Small intestine (tissue), 7 donors: ENCODE measurements at regions not wholly inside any gene's neighbourhood (a gene's known extent, or its start where the extent isn't known, plus 50 kb on each side); places are given as distances from the start of the nearest gene placed in this dataset.

Experiments used
- DNase-seq, 2 donors: peaks; one replicate each; pipeline versions ENCODE4 v3.0.0 to v3.0.0-alpha.2; 2013
- FAIRE-seq: peaks from 2 replicates; lab custom pipeline; 2012; peaks lifted over from hg19 to GRCh38; lab: Jason Lieb, UNC
- H3K27ac ChIP-seq, 3 donors: one replicate each; pipeline ENCODE4 v1.5.1; 2013; ENCODE audit warnings: low read length in 2 of 3, mild to moderate bottlenecking in 2 of 3, control low read depth in 1 of 3, inconsistent platforms in 1 of 3, low read depth in 1 of 3, moderate library complexity in 1 of 3
- H3K27me3 ChIP-seq, 3 donors: one replicate each; pipeline ENCODE4 v1.6.1; 2013; ENCODE audit warnings: low read length in 3 of 3, inconsistent platforms in 1 of 3; ENCODE audit not compliant: control insufficient read depth in 3 of 3, insufficient read depth in 3 of 3
- H3K36me3 ChIP-seq, 3 donors: one replicate each; pipeline ENCODE4 v1.6.1; 2013; ENCODE audit warnings: low read length in 3 of 3, inconsistent platforms in 1 of 3, low read depth in 1 of 3, mild to moderate bottlenecking in 1 of 3, moderate library complexity in 1 of 3; ENCODE audit not compliant: control insufficient read depth in 3 of 3, insufficient read depth in 2 of 3
- H3K4me1 ChIP-seq, 3 donors: one replicate each; pipeline ENCODE4 v1.6.1; 2013; ENCODE audit warnings: low read length in 2 of 3, inconsistent platforms in 1 of 3, low read depth in 1 of 3, mild to moderate bottlenecking in 1 of 3, moderate library complexity in 1 of 3; ENCODE audit not compliant: control insufficient read depth in 3 of 3, insufficient read depth in 2 of 3
- H3K4me3 ChIP-seq, 3 donors: one replicate each; pipeline ENCODE4 v1.5.1; 2013; ENCODE audit warnings: low read length in 3 of 3, control low read depth in 1 of 3, inconsistent platforms in 1 of 3, low read depth in 1 of 3, mild to moderate bottlenecking in 1 of 3, moderate library complexity in 1 of 3
- H3K9me3 ChIP-seq, 2 donors: one replicate each; pipeline ENCODE4 v1.6.1; 2013; ENCODE audit warnings: low read depth in 1 of 2, low read length in 1 of 2; ENCODE audit not compliant: control insufficient read depth in 2 of 2, insufficient read depth in 1 of 2
- WGBS, 3 donors: extraction: QIAGEN DNeasy Blood & Tissue Kit; methylation state at CpG; one replicate each; pipeline ENCODE4 v1.1.7; 2013; 5-methylcytosine and 5-hydroxymethylcytosine counted together
- donor health status: healthy with polysubstance abuse.
- donor health status: control.
- donor health status: control.
- donor health status: Bipolar disorder and iron deficiency.
- donor health status: healthy.

DNA sequence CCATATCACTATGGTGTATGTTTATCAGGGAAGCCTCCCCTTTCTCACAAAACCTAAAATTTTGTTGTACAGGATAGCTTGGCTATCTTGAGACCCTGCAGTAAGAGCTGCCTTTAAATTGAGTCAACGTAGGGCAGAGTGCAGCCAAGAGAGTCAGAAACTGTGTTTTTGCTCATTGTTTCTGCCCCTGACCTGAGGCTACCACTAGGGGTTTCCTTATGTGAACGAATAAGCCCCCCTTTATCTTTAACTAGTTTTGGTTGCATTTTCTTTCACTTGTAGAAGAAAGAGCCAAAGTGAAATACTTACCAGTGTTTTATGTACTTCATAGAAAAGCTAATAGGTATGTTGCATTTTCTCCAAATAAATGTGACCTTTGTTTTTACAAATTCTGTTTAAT, 149.9 kb upstream of the TMC3 start:
- Histone ChIP-seq H3K27me3 (no peaks in the 10 kb centered on the region), H3K4me3 (no peak overlapping the region), H3K4me1 (no peaks in the 10 kb centered on the region), H3K36me3 (no peaks in the 10 kb centered on the region), H3K9me3 (no peaks in the 10 kb centered on the region), H3K27ac (no peak overlapping the region)
- 46 to 74% (median 51%) methylated on average over 2 of the region's 2 CpGs for WGBS, 3 donors
- no peak for FAIRE-seq
- no peak for DNase-seq

DNA sequence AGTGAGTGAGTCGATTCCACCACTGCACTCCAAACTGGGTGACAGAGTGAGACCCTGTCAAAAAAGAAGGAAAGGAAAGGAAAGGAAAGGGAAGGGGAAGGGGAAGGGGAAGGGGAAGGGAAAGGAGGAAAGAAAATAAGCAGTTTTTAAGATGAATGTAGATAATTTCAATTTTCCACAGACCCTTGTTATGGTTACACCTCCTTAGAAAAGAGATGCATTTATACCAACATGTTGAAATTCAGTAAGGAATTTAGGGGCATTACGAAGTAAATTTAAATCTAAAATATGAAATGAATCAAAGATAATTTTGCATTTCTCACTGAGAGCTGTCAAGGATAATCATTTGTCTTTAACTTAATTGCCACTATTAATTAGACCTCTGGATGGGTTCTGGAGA, 146.5 kb upstream of the TMC3 start:
- H3K27ac ChIP-seq, result no peak overlapping the region
- H3K27me3 ChIP-seq, result no peaks in the 10 kb centered on the region
- H3K9me3 ChIP-seq, result no peaks in the 10 kb centered on the region
- no peak for DNase-seq
- H3K36me3 ChIP-seq, result no peaks in the 10 kb centered on the region
- 76 to 92% (median 83%) methylated on average over 2 of the region's 2 CpGs for WGBS, 3 donors
- no peak overlapping the region for H3K4me3 ChIP-seq
- no peak for FAIRE-seq
- H3K4me1 ChIP-seq, result no peaks in the 10 kb centered on the region

DNA sequence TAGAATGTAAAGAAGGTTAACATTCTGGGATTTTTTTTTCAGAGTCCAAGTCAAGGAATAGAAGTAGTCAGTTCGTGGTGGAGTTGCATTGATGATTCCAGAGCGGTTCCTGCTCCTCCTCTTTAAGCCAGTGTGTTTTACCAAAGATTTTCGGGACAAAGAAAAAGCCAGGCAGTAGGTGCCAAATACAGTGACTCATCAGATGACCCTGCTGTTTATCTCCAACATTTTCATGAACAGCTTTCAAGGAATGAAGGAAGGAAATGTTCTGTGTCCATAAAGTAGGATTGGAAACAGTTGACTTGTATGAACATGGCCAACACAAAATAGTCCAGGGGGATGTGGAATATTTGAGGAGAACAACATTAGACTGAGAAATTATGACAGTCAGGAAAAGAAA, 142.4 kb upstream of the TMC3 start:
- no peak for DNase-seq
- no peaks in the 10 kb centered on the region for H3K36me3 ChIP-seq
- no peak for FAIRE-seq
- H3K27me3 ChIP-seq, result no peaks in the 10 kb centered on the region
- no peak overlapping the region for H3K27ac ChIP-seq
- H3K4me3 ChIP-seq, result no peak overlapping the region
- no peaks in the 10 kb centered on the region for H3K4me1 ChIP-seq
- H3K9me3 ChIP-seq, result no peaks in the 10 kb centered on the region
- 59 to 63% (median 62%) methylated on average over 3 of the region's 3 CpGs for WGBS, 3 donors

DNA sequence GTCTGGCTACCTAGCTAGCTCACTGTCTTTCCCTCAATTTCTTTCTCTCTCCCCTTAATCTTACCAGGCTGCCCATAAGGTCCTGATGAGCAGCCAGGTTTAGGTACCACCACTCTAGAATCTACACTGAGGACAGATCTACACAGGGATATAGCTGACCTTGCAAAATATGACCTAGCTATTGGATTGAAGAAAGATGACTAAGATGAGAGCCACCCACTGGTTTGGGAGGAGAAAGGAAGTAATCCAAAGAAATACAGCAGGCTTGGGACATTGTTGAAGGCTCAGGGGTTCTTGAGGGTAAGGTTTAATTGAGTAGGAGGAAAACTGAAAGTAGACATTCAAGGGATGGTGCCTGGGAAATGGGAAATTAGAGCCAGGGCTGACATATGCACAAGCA, 142.0 kb upstream of the TMC3 start:
- H3K36me3 ChIP-seq, result no peaks in the 10 kb centered on the region
- DNase-seq (no peak), FAIRE-seq (no peak)
- no peaks in the 10 kb centered on the region for H3K4me1 ChIP-seq
- no peak overlapping the region for H3K4me3 ChIP-seq
- no peaks in the 10 kb centered on the region for H3K27me3 ChIP-seq
- no peaks in the 10 kb centered on the region for H3K9me3 ChIP-seq
- no peak overlapping the region for H3K27ac ChIP-seq

DNA sequence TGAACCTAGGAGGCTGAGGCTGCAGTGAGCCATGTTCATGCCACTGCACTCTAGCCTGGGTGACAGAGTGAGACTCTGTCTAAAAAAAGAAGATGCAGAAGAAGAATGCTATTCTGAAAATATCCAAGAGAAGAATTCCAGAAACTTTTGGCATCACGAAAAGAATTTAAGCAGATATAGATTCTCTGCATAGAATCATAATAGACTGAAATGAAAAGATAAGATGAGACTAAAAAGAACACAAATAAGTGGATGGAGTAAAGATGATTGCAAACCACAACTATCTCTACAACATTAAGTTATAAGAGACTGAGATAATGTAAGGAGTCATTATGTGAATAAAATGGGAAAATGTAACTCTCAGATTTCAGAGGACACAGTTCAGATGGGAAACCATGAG, 140.7 kb upstream of the TMC3 start:
- FAIRE-seq, result no peak

DNA sequence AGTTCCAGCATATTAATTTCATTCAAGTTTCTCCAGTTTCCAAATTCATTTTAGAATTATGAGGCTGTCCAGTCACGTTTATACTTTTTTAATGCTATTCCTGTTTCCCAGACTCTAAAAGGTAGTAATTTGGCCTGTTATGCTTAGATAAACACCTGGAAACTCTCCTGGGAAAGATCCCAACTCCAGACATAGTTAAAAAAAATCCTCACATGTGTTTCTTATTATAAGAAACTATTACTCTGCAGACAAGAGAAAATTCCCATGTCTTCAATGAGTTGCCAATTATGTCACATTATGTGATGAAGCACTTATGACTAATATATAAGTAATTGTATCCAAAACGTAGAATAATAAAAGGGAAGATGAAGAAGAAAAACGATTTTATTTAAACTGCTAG, 137.1 kb upstream of the TMC3 start:
- H3K36me3 ChIP-seq, result no peaks in the 10 kb centered on the region
- FAIRE-seq (no peak), DNase-seq (no peak)
- H3K27ac ChIP-seq, result no peak overlapping the region
- H3K4me3 ChIP-seq, result no peak overlapping the region
- no peaks in the 10 kb centered on the region for H3K9me3 ChIP-seq
- no peaks in the 10 kb centered on the region for H3K27me3 ChIP-seq
- 41 to 61% (median 53%) methylated on average over 3 of the region's 3 CpGs for WGBS, 3 donors
- no peaks in the 10 kb centered on the region for H3K4me1 ChIP-seq

More for the DNA sequence above, 140.7 kb upstream of the TMC3 start:
- Histone ChIP-seq H3K9me3 (no peaks in the 10 kb centered on the region), H3K36me3 (no peaks in the 10 kb centered on the region), H3K27ac (no peak overlapping the region), H3K4me3 (no peak overlapping the region), H3K4me1 (no peaks in the 10 kb centered on the region), H3K27me3 (no peaks in the 10 kb centered on the region)
- 86 to 89% (median 88%) methylated on average over 1 of the region's 1 CpG for whole genome bisulfite sequencing, 3 donors
- DNase-seq, result no peak

DNA sequence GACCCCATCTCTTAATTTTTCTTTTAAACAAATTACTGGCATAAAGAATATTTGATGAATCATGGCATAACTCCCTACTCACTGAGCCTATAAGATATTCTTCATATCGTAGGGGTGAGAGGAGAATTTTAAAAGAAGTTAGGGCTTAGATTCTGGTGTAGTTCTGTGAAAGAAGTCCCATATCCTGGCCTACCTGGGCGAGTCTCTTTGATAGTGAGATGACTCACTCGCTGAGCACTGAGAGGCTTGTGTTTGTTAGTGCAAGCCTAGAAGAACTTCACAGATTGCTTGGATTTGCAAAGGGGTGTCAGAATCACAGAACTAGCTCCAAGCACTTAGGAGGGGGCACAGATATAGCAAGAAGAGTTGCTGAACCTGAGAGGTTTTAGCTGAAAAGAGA, 133.8 kb upstream of the TMC3 start:
- Histone ChIP-seq H3K4me1 (no peaks in the 10 kb centered on the region), H3K4me3 (no peak overlapping the region), H3K27ac (no peak overlapping the region), H3K36me3 (no peaks in the 10 kb centered on the region), H3K9me3 (no peaks in the 10 kb centered on the region), H3K27me3 (no peaks in the 10 kb centered on the region)
- no peak for DNase-seq
- WGBS, 3 donors, result 39 to 68% (median 55%) methylated on average over 3 of the region's 3 CpGs
- FAIRE-seq, result no peak

DNA sequence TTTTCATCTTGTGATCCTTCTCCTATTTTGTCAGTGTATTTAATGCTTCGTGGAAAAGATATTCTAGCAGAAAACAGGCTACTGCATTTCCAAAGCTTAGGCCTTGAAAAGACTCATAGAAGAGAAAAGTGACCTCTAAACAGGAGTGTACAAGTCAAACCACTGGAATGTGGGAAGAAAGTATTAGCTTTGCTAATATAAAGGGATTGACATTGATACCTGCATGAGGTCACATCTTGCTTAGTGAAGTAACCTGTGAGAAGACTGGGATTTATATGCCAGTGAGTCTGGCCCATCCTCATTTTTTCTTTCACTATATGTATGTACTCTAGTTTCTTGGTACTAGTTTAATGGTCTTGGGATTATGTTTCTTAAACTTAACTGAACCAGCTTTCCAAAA, 132.9 kb upstream of the TMC3 start:
- Histone ChIP-seq H3K27me3 (no peaks in the 10 kb centered on the region), H3K4me1 (no peaks in the 10 kb centered on the region), H3K27ac (no peak overlapping the region), H3K9me3 (no peaks in the 10 kb centered on the region), H3K4me3 (no peak overlapping the region), H3K36me3 (no peaks in the 10 kb centered on the region)
- whole genome bisulfite sequencing, 3 donors, result 67 to 88% (median 83%) methylated on average over 1 of the region's 1 CpG
- no peak for DNase-seq
- FAIRE-seq, result no peak

DNA sequence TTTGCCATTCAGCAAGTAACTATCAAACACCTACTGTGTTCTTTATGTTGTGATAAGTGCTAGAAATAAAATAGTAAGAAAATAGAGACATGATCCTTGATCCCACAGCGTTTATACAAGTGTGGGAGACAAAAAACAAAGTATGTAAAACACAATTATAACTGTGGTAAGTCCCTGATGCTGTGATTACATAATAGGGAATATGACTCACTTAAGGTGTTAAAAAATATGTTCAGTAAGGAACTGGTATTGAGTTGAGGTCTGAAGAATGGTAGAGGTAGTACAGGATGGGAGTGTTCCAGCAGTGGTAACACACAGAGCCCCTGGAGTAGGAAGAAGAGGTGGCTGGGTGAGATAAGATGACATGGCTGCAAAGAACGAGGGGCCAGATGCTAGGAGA, 132.1 kb upstream of the TMC3 start:
- FAIRE-seq (no peak), DNase-seq (no peak)
- Histone ChIP-seq H3K27me3 (no peaks in the 10 kb centered on the region), H3K9me3 (no peaks in the 10 kb centered on the region), H3K36me3 (no peaks in the 10 kb centered on the region), H3K27ac (no peak overlapping the region), H3K4me1 (no peaks in the 10 kb centered on the region), H3K4me3 (no peak overlapping the region)
- WGBS, 3 donors, result 46 to 71% (median 48%) methylated on average over 2 of the region's 2 CpGs
